Rectal smooth muscle tissue (tissue), 1 donor: ENCODE measurements at regions not wholly inside any gene's neighbourhood (a gene's known extent, or its start where the extent isn't known, plus 50 kb on each side); places are given as distances from the start of the nearest gene placed in this dataset.

ENCODE experiments used
- H3K27ac ChIP-seq: one replicate; pipeline ENCODE4 v1.7.0; 2013; ENCODE audit warnings: low read depth, low read length, inconsistent platforms
- H3K27me3 ChIP-seq: one replicate; pipeline ENCODE4 v1.7.0; 2013; ENCODE audit warnings: low read length; ENCODE audit not compliant: control insufficient read depth, insufficient read depth
- H3K36me3 ChIP-seq: one replicate; pipeline ENCODE4 v1.7.0; 2013; ENCODE audit warnings: low read length; ENCODE audit not compliant: control insufficient read depth, insufficient read depth
- H3K4me1 ChIP-seq: one replicate; pipeline ENCODE4 v1.7.0; 2013; ENCODE audit warnings: low read length; ENCODE audit not compliant: control insufficient read depth, insufficient read depth
- H3K4me3 ChIP-seq: one replicate; pipeline ENCODE4 v1.7.0; 2013; ENCODE audit warnings: low read length
- H3K9ac ChIP-seq: one replicate; pipeline ENCODE4 v1.7.0; 2013; ENCODE audit warnings: low read length

- Histone ChIP-seq H3K4me3 (peak overlapping the region; percentile 11), H3K4me1 (peaks cover 47% of the 10 kb centered on the region), H3K36me3 (no peaks in the 10 kb centered on the region), H3K27me3 (no peaks in the 10 kb centered on the region), H3K27ac (peak overlapping the region; percentile 84), H3K9ac (no peak overlapping the region)
Observed at GRCh38 chr7:94297397-94297838, 97.3 kb upstream of the COL1A2 start.

DNA sequence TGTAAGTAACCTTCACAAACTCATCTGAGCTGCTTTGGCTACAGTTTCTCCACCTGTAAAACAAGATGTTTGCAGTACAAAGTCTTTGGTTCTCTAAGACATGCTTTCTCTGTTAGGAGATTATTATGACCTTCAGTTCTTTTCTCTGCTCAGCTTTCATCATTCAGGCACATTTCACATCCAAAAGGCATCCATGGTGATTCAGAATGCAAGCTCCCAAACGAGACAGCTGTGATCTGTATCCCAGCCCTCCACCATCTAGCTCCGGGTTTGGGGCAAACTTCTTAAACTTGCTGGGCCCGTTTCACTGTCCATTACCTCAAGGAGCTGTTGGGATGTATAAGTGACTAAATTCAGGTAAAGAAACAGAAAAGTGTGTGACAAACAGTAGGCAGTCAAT lies 95.8 kb upstream of the COL1A2 start:
- no peak overlapping the region for H3K4me3 ChIP-seq
- H3K36me3 ChIP-seq, result no peaks in the 10 kb centered on the region
- H3K9ac ChIP-seq, result no peak overlapping the region
- H3K27ac ChIP-seq, result peak overlapping the region; percentile 21
- no peaks in the 10 kb centered on the region for H3K27me3 ChIP-seq
- peaks cover 61% of the 10 kb centered on the region for H3K4me1 ChIP-seq

DNA sequence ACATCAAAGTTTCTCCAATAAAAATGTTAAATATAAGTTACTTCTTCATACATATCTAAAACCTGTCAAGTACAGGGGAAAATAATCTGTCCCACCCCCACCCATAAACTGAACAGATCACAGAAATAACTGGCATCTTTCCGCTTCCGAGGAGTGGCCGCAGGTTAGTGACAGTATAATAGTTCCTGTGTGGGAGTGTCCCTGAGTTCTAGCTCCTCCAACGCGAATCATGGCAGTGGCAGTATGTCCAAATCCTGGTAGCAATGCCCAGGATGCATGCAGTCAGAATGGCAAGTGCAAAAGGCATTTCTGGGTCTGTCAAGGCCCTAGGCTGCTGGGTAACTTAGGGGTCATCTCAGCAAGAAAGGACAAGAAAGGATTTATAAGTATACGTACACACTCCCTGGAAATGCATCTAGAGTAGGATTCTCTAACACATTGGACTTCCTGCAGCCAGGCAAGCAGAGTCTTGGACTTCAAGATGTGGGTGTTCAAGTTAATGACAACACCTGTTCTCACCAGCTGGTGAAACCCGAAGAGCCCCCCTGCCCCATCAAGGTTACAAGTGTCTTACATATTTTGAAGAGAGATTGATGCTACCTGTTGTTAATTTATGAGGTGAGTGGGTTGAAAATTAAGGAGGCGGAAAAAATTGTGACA lies 94.4 kb upstream of the COL1A2 start:
- Histone ChIP-seq H3K9ac (no peak overlapping the region), H3K27ac (peak overlapping the region; percentile 89), H3K27me3 (no peaks in the 10 kb centered on the region), H3K4me1 (peaks cover 61% of the 10 kb centered on the region), H3K36me3 (no peaks in the 10 kb centered on the region), H3K4me3 (no peak overlapping the region)

DNA sequence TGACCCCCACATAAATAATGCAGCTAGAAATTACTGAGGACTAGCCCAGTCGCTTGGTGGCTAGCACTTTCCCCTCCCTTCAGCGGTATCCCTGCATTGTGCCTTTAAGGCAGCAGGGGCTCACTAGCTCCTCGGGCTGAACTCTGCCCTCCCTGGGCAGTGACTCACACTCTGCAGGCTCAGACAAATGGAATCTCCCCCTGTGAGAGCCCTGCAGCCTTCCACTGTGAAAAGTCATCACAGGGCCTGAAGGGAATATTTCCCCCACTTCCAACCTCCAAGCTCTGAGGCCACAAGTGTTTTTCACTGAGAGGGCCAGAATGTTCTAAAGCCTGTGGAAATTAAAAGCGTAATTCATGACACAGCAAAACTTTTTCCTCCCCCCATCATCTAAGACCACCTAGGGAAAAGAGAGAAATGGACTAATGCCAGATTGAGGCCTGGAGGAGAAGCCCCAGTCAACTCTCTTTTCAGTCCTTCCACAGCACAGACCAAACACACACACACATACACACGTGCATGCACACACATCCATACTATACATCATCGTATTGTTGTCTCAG lies 93.6 kb upstream of the COL1A2 start:
- Histone ChIP-seq H3K36me3 (no peaks in the 10 kb centered on the region), H3K27ac (peak overlapping the region; percentile 89), H3K27me3 (no peaks in the 10 kb centered on the region), H3K4me1 (peaks cover 58% of the 10 kb centered on the region), H3K4me3 (peak overlapping the region; percentile 24), H3K9ac (no peak overlapping the region)

GRCh38 chr7:94303118-94303517 lies 91.6 kb upstream of the COL1A2 start:
- no peak overlapping the region for H3K9ac ChIP-seq
- no peaks in the 10 kb centered on the region for H3K27me3 ChIP-seq
- no peak overlapping the region for H3K4me3 ChIP-seq
- H3K27ac ChIP-seq, result peak overlapping the region; percentile 74
- H3K4me1 ChIP-seq, result peaks cover 39% of the 10 kb centered on the region
- H3K36me3 ChIP-seq, result no peaks in the 10 kb centered on the region

DNA sequence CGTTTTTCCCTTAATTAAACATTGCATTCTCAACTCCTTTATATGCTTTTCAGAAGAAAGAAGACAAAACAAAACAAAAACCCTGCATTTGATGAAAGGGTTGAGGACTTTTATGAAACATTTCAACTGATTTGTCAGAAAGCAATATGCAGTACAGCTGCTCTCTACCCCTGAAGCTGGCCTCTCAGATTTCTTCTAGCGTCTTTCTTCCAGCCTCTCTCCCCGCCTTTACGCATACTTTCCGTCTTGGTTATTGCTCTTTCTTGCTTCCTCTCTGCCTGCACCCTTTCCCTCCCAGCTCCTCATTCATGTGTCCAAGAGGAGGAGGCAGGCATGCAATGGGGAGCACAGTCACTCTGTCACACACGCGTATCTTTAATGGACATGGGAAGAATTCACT lies 91.0 kb upstream of the COL1A2 start:
- H3K4me3 ChIP-seq, result no peak overlapping the region
- no peak overlapping the region for H3K9ac ChIP-seq
- peak overlapping the region; percentile 74 for H3K27ac ChIP-seq
- peaks cover 34% of the 10 kb centered on the region for H3K4me1 ChIP-seq
- H3K27me3 ChIP-seq, result no peaks in the 10 kb centered on the region
- no peaks in the 10 kb centered on the region for H3K36me3 ChIP-seq

- no peak overlapping the region for H3K9ac ChIP-seq
- no peak overlapping the region for H3K27ac ChIP-seq
- H3K27me3 ChIP-seq, result no peaks in the 10 kb centered on the region
- no peaks in the 10 kb centered on the region for H3K36me3 ChIP-seq
- no peak overlapping the region for H3K4me3 ChIP-seq
- peaks cover 33% of the 10 kb centered on the region for H3K4me1 ChIP-seq
Observed at GRCh38 chr7:94304878-94305277, 89.8 kb upstream of the COL1A2 start.

DNA sequence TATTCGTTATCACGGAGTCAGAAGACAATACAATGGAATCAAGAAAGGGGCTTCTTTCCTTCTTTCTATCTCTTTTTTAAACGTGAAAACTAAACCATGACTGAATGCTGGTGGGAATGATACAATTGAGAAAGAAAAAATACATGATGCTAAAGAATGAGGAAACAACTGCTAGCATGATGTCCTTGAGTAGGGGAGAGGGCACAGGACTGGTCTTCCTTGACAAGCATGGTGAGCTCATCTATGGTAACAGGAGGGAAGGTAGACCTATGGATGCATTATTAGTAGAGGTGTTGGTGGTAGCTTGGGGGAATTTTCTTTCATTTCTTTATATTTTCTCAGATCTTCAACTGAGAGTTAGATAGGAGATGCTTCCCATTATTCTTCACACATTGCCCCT lies 88.9 kb upstream of the COL1A2 start:
- Histone ChIP-seq H3K4me1 (peaks cover 26% of the 10 kb centered on the region), H3K27me3 (no peaks in the 10 kb centered on the region), H3K36me3 (no peaks in the 10 kb centered on the region), H3K4me3 (no peak overlapping the region), H3K27ac (no peak overlapping the region), H3K9ac (no peak overlapping the region)

GRCh38 chr7:94307399-94308048 lies 87.2 kb upstream of the COL1A2 start:
- H3K4me1 ChIP-seq, result peaks cover 14% of the 10 kb centered on the region
- H3K36me3 ChIP-seq, result no peaks in the 10 kb centered on the region
- H3K27me3 ChIP-seq, result no peaks in the 10 kb centered on the region
- no peak overlapping the region for H3K9ac ChIP-seq
- H3K27ac ChIP-seq, result no peak overlapping the region
- H3K4me3 ChIP-seq, result no peak overlapping the region

GRCh38 chr7:94311515-94311914 lies 83.2 kb upstream of the COL1A2 start:
- Histone ChIP-seq H3K36me3 (no peaks in the 10 kb centered on the region), H3K27ac (no peak overlapping the region), H3K4me3 (no peak overlapping the region), H3K9ac (no peak overlapping the region), H3K27me3 (no peaks in the 10 kb centered on the region), H3K4me1 (no peaks in the 10 kb centered on the region)

GRCh38 chr7:94313926-94314325 lies 80.8 kb upstream of the COL1A2 start:
- H3K9ac ChIP-seq, result no peak overlapping the region
- H3K4me1 ChIP-seq, result no peaks in the 10 kb centered on the region
- no peaks in the 10 kb centered on the region for H3K36me3 ChIP-seq
- H3K27me3 ChIP-seq, result no peaks in the 10 kb centered on the region
- no peak overlapping the region for H3K4me3 ChIP-seq
- H3K27ac ChIP-seq, result no peak overlapping the region

DNA sequence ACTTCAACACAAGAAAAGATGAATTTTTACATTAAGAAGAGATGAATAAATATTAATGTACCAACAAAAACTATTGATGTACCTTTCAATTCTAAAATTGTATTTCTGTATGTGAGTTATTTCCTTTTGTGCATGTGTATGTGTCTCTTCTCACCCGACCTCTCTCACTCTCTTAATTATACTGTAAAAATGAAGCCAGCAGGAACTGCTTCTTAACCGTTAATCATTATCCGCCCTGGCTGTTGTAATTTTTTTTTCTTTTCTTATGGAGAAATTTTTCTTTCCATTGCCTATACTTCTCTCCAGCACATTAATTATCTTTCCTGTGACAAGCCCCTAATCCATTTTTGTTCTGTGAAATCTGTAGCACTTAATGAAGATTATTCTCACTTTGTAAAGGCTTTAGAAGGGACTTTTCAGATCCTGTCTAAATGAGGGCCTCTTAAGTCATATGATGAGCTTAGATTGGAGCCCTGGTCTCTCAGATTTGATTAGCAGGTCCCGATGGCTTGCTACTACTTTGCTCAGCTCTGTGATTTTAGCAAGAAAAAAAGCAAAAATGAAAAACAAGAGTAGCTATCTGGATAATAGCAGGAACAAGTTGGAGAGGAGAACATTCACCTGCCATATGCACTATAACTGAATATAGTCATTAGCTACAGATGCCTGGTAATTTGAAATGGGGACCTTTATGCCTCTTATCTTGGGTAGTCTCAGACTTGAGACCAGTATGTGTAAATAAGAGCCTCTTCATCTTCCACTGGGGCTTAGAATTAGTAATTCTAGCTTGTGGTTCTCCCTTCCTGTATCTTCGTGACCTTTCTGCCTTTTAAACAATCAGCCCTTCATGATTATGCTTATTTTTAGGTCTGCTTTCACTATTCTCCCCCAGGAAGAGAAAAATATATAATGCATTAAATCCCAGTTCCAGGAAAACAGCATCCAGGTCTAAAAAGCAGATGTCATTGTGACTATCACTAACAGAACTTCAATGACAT lies 80.0 kb upstream of the COL1A2 start:
- Histone ChIP-seq H3K4me1 (no peaks in the 10 kb centered on the region), H3K36me3 (no peaks in the 10 kb centered on the region), H3K9ac (no peak overlapping the region), H3K27ac (no peak overlapping the region), H3K4me3 (no peak overlapping the region), H3K27me3 (no peaks in the 10 kb centered on the region)
